H1 (cell line): ENCODE measurements at regions not wholly inside any gene's neighbourhood (a gene's known extent, or its start where the extent isn't known, plus 50 kb on each side); places are given as distances from the start of the nearest gene placed in this dataset.

Experiments used
- BACH1 ChIP-seq: IDR thresholded peaks from 2 replicates; pipeline ENCODE4 v1.6.1; 2012; ENCODE audit warnings: low read length, improper control_type of control experiment
- BCL11A ChIP-seq, 2 experiments: IDR thresholded peaks; one replicate each; pipeline ENCODE4 v1.6.1; 2011; ENCODE audit warnings: low read depth in 2 of 2, low read length in 2 of 2, mild to moderate bottlenecking in 2 of 2
- CHD1 ChIP-seq: IDR thresholded peaks from 2 replicates; pipeline ENCODE4 v1.6.1; 2012; ENCODE audit warnings: low read depth, low read length, improper control_type of control experiment
- CHD2 ChIP-seq: IDR thresholded peaks from 2 replicates; pipeline ENCODE4 v1.6.1; 2012; ENCODE audit warnings: low read length, improper control_type of control experiment
- GABPA ChIP-seq: IDR thresholded peaks from 2 replicates; pipeline ENCODE4 v1.6.1; 2011; ENCODE audit warnings: mild to moderate bottlenecking, low read length, moderate library complexity, borderline replicate concordance; ENCODE audit not compliant: insufficient read depth
- KDM1A ChIP-seq: fragments of 200-600, 300-600 bp; sonication (generic); IDR thresholded peaks from 2 replicates; pipeline ENCODE4 v1.7.1; 2016; ENCODE audit warnings: mild to moderate bottlenecking, low read length, borderline replicate concordance
- TCF12 ChIP-seq: IDR thresholded peaks from 2 replicates; pipeline ENCODE4 v1.6.1; 2011; ENCODE audit warnings: low read depth, mild to moderate bottlenecking, low read length
- YY1 ChIP-seq: IDR thresholded peaks from 2 replicates; pipeline ENCODE4 v1.6.1; 2011; ENCODE audit warnings: low read depth, mild to moderate bottlenecking, low read length
- TF ChIP-seq, protein P1 (sequence below): fragments of 300-600 bp; sonication (generic); IDR thresholded peaks from 2 replicates; pipeline ENCODE4 v1.7.1; 2012; ENCODE audit warnings: low read length, moderate library complexity, mild to moderate bottlenecking, inconsistent platforms; ENCODE audit not compliant: insufficient replicate concordance
- TF ChIP-seq, protein P2 (sequence below), 3 experiments: IDR thresholded peaks; 1 replicate in 2 of 3; 2 replicates in 1 of 3; pipeline versions ENCODE4 v1.5.1 to v1.6.1; 2011; ENCODE audit warnings: low read length in 3 of 3, mild to moderate bottlenecking in 3 of 3, inconsistent platforms in 2 of 3, low read depth in 1 of 3, moderate library complexity in 1 of 3; ENCODE audit not compliant: insufficient read depth in 1 of 3; ENCODE audit errors: control extremely low read depth in 1 of 3

DNA sequence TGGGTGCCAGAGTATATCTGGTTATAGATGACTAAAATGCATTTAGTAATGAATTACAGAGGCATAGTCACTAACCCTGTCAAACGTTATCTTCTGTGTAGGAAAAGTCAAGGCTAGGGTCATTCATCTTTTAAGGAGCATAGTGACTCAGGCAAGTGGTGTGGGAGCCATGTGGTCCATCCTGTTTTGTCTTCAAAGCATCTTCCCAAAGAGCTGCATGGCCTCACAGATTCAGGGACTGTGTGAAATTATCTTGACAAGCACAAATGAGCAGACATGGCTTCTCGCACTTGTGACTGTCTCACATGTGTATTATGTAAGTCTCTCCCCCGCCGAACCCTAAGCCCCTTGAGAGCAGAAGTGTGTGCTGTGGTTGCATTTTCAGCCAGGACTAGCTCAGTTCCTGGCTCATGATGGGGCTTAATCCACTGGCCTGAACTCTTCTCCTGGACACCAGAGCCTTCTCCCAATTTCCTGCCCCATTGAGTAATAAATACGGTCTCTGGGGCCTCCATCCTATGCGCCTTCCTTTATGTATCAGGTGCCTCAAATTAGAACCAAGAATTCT lies 769.1 kb downstream of the QKI start (continued):
- TF ChIP-seq, protein P1, sequence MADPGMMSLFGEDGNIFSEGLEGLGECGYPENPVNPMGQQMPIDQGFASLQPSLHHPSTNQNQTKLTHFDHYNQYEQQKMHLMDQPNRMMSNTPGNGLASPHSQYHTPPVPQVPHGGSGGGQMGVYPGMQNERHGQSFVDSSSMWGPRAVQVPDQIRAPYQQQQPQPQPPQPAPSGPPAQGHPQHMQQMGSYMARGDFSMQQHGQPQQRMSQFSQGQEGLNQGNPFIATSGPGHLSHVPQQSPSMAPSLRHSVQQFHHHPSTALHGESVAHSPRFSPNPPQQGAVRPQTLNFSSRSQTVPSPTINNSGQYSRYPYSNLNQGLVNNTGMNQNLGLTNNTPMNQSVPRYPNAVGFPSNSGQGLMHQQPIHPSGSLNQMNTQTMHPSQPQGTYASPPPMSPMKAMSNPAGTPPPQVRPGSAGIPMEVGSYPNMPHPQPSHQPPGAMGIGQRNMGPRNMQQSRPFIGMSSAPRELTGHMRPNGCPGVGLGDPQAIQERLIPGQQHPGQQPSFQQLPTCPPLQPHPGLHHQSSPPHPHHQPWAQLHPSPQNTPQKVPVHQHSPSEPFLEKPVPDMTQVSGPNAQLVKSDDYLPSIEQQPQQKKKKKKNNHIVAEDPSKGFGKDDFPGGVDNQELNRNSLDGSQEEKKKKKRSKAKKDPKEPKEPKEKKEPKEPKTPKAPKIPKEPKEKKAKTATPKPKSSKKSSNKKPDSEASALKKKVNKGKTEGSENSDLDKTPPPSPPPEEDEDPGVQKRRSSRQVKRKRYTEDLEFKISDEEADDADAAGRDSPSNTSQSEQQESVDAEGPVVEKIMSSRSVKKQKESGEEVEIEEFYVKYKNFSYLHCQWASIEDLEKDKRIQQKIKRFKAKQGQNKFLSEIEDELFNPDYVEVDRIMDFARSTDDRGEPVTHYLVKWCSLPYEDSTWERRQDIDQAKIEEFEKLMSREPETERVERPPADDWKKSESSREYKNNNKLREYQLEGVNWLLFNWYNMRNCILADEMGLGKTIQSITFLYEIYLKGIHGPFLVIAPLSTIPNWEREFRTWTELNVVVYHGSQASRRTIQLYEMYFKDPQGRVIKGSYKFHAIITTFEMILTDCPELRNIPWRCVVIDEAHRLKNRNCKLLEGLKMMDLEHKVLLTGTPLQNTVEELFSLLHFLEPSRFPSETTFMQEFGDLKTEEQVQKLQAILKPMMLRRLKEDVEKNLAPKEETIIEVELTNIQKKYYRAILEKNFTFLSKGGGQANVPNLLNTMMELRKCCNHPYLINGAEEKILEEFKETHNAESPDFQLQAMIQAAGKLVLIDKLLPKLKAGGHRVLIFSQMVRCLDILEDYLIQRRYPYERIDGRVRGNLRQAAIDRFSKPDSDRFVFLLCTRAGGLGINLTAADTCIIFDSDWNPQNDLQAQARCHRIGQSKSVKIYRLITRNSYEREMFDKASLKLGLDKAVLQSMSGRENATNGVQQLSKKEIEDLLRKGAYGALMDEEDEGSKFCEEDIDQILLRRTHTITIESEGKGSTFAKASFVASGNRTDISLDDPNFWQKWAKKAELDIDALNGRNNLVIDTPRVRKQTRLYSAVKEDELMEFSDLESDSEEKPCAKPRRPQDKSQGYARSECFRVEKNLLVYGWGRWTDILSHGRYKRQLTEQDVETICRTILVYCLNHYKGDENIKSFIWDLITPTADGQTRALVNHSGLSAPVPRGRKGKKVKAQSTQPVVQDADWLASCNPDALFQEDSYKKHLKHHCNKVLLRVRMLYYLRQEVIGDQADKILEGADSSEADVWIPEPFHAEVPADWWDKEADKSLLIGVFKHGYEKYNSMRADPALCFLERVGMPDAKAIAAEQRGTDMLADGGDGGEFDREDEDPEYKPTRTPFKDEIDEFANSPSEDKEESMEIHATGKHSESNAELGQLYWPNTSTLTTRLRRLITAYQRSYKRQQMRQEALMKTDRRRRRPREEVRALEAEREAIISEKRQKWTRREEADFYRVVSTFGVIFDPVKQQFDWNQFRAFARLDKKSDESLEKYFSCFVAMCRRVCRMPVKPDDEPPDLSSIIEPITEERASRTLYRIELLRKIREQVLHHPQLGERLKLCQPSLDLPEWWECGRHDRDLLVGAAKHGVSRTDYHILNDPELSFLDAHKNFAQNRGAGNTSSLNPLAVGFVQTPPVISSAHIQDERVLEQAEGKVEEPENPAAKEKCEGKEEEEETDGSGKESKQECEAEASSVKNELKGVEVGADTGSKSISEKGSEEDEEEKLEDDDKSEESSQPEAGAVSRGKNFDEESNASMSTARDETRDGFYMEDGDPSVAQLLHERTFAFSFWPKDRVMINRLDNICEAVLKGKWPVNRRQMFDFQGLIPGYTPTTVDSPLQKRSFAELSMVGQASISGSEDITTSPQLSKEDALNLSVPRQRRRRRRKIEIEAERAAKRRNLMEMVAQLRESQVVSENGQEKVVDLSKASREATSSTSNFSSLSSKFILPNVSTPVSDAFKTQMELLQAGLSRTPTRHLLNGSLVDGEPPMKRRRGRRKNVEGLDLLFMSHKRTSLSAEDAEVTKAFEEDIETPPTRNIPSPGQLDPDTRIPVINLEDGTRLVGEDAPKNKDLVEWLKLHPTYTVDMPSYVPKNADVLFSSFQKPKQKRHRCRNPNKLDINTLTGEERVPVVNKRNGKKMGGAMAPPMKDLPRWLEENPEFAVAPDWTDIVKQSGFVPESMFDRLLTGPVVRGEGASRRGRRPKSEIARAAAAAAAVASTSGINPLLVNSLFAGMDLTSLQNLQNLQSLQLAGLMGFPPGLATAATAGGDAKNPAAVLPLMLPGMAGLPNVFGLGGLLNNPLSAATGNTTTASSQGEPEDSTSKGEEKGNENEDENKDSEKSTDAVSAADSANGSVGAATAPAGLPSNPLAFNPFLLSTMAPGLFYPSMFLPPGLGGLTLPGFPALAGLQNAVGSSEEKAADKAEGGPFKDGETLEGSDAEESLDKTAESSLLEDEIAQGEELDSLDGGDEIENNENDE, result no peak
- no peak for TF ChIP-seq GABPA
- TF ChIP-seq, protein P2, sequence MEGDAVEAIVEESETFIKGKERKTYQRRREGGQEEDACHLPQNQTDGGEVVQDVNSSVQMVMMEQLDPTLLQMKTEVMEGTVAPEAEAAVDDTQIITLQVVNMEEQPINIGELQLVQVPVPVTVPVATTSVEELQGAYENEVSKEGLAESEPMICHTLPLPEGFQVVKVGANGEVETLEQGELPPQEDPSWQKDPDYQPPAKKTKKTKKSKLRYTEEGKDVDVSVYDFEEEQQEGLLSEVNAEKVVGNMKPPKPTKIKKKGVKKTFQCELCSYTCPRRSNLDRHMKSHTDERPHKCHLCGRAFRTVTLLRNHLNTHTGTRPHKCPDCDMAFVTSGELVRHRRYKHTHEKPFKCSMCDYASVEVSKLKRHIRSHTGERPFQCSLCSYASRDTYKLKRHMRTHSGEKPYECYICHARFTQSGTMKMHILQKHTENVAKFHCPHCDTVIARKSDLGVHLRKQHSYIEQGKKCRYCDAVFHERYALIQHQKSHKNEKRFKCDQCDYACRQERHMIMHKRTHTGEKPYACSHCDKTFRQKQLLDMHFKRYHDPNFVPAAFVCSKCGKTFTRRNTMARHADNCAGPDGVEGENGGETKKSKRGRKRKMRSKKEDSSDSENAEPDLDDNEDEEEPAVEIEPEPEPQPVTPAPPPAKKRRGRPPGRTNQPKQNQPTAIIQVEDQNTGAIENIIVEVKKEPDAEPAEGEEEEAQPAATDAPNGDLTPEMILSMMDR (IDR thresholded peaks at IDR 0.05; ENCODE audit: control extremely low read depth in 1 of 3, insufficient read depth in 1 of 3, low read depth in 1 of 3, low read length in 3 of 3), result no peak
- no peak for TF ChIP-seq BACH1
- TF ChIP-seq TCF12, result no peak
- no peak for TF ChIP-seq BCL11A (IDR thresholded peaks at IDR 0.05; ENCODE audit: low read depth in 2 of 2, low read length in 2 of 2)
- no peak for TF ChIP-seq YY1
- no peak for TF ChIP-seq KDM1A
- TF ChIP-seq CHD1, result no peak
- TF ChIP-seq CHD2, result no peak
